ENCODE measurements at regions not wholly inside any gene's neighbourhood (a gene's known extent, or its start where the extent isn't known, plus 50 kb on each side); places are given as distances from the start of the nearest gene placed in this dataset.

- TF ChIP-seq CTCF (IDR thresholded peaks at IDR 0.05) (no peak), POLR2A (IDR thresholded peaks at IDR 0.05) (no peak)
Observed at GRCh38 chr7:136045181-136045580, 68.0 kb upstream of the MTPN start.

Measured in upper lobe of left lung (tissue), 4 donors.